ENCODE measurements at regions not wholly inside any gene's neighbourhood (a gene's known extent, or its start where the extent isn't known, plus 50 kb on each side); places are given as distances from the start of the nearest gene placed in this dataset.
"Not testable (repeated sequence)": the region's sequence is repeated elsewhere in the genome, so short reads cannot be mapped to it uniquely, and the experiment has no call there.

DNA sequence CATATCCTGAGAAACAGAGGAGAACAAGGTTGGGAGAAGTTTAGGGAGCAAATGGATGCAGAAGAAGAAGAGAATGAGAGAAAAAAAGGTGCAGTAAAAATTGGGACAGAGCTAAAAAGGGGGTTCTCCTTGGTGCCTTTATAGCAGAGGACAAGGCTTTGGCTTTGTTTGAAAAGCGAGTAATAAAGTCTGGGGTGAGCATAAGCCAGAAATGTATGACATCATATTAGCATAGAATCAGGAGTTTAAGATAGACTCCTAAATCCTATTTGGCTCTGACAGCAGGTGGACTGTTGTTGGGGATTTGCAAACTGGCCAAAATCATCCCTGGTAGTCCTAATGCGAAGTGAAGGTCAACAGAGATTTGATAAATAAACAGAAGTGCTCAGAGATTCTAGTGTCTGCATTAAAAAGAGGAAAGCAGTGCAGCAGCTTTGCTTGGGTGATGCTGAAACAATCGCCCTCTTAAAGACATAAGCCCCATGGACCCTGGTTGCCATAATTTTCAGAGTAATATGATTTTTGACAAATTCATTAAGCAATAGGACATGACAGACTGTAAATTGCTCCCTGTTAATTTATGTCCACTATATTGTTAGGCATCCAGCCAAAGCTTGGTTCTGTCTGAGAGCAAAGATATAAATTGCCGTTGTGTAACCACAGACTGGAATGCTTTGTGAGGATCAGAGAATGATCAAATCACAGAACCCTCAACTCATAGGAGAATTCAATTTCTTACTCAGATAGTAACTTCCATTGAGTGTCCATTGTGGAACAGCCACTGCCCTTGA, 385.0 kb upstream of the NFIA start:
- Histone ChIP-seq H3K36me3 (ENCODE audit: control insufficient read depth in 1 of 2, insufficient read depth in 2 of 2, low read length in 1 of 2) (no peaks in the 10 kb centered on the region), H3K4me3 (ENCODE audit: low read length in 2 of 2) (no peak overlapping the region), H3K27ac (ENCODE audit: low read depth in 1 of 2, low read length in 2 of 2) (no peak overlapping the region), H3K4me1 (ENCODE audit: control insufficient read depth in 1 of 2, insufficient read depth in 2 of 2, low read length in 2 of 2) (no peaks in the 10 kb centered on the region), H3K27me3 (ENCODE audit: control insufficient read depth in 1 of 2, insufficient read depth in 2 of 2, low read length in 1 of 2) (no peaks in the 10 kb centered on the region), H3K9me3 (ENCODE audit: control insufficient read depth, low read length) (no peaks in the 10 kb centered on the region)
- ATAC-seq (ENCODE audit: low FRiP score) = no peak
- WGBS, 2 donors = 45 to 48% methylated on average over 4 of the region's 4 CpGs
- no peak for DNase-seq
- intact Hi-C loops (cut with DNase I) = no loop called here

DNA sequence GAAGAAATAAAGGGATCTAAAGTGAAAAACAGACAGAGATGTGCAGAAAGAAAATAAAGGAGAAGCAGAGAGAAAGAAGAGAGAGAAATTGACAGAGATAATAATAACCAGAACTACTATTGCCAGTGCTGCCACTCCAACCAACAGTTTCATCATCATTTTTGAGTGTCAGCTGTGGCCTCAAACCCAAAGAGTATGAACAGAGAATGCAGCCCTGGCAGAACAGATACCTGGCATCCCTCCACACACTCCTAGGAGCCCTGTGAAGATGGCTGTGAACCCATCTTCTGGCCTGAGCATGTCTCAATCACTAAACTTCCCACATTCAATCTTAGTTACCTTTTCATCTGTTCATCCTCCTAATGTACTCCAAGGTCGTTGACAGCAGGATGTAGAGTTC, 385.8 kb upstream of the NFIA start:
- Histone ChIP-seq H3K36me3 (ENCODE audit: control insufficient read depth in 1 of 2, insufficient read depth in 2 of 2, low read length in 1 of 2) (no peaks in the 10 kb centered on the region), H3K4me1 (ENCODE audit: control insufficient read depth in 1 of 2, insufficient read depth in 2 of 2, low read length in 2 of 2) (no peaks in the 10 kb centered on the region), H3K27ac (ENCODE audit: low read depth in 1 of 2, low read length in 2 of 2) (no peak overlapping the region), H3K27me3 (ENCODE audit: control insufficient read depth in 1 of 2, insufficient read depth in 2 of 2, low read length in 1 of 2) (no peaks in the 10 kb centered on the region), H3K9me3 (ENCODE audit: control insufficient read depth, low read length) (no peaks in the 10 kb centered on the region), H3K4me3 (ENCODE audit: low read length in 2 of 2) (no peak overlapping the region)
- no peak for DNase-seq
- 92% methylated on average over 1 of the region's 1 CpG for WGBS, 2 donors
- no peak for ATAC-seq (ENCODE audit: low FRiP score)
- intact Hi-C loops (cut with DNase I) = no loop called here

DNA sequence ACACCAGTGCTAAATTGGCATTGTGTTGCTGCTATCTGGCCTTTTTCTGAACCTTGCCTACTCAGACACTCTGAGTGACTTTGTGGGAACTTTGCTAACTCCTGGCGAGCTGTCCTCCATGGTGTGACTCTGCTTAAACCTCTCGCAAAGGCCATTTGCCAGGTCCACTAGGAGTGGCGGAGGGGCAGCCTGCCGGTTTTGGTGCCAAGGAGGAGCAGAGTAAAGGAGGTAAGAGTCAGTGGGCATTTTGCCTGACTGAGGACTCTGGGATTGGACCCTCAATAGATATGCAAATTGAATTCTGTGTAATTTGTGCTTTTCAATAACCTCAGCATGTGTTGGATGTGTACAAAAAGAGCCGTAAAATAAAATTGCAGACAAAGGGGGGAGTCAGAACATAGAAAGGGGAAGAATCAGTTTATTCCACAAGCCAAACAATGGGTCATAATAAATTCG, 386.6 kb upstream of the NFIA start:
- DNase-seq (no peak), ATAC-seq (ENCODE audit: low FRiP score) (no peak)
- no peaks in the 10 kb centered on the region for H3K9me3 ChIP-seq (ENCODE audit: control insufficient read depth, low read length)
- no peak overlapping the region for H3K4me3 ChIP-seq (ENCODE audit: low read length in 2 of 2)
- no peaks in the 10 kb centered on the region for H3K36me3 ChIP-seq (ENCODE audit: control insufficient read depth in 1 of 2, insufficient read depth in 2 of 2, low read length in 1 of 2)
- intact Hi-C loops (cut with DNase I) = no loop called here
- no peaks in the 10 kb centered on the region for H3K27me3 ChIP-seq (ENCODE audit: control insufficient read depth in 1 of 2, insufficient read depth in 2 of 2, low read length in 1 of 2)
- no peaks in the 10 kb centered on the region for H3K4me1 ChIP-seq (ENCODE audit: control insufficient read depth in 1 of 2, insufficient read depth in 2 of 2, low read length in 2 of 2)
- 93 to 96% methylated on average over 6 of the region's 6 CpGs for WGBS, 2 donors
- H3K27ac ChIP-seq (ENCODE audit: low read depth in 1 of 2, low read length in 2 of 2) = no peak overlapping the region

DNA sequence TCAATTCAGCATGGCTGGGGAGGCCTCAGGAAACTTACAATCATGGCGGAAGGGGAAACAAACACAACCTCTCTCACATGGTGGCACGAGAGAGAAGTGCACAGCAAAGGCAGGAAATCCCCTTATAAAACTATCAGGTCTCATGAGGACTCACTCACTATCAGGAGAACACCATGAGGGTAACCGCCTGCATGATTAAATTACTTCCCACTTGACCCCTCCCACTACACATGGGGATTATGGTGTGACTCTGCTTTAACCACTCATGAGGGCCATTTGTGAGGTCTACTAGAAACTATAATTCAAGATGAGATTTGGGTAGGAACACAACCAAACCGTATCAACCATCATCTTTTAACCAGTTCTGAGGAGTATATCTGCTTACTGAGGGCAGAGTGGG, 387.4 kb upstream of the NFIA start:
- no peaks in the 10 kb centered on the region for H3K9me3 ChIP-seq (ENCODE audit: control insufficient read depth, low read length)
- no peaks in the 10 kb centered on the region for H3K27me3 ChIP-seq (ENCODE audit: control insufficient read depth in 1 of 2, insufficient read depth in 2 of 2, low read length in 1 of 2)
- intact Hi-C loops (cut with DNase I) = no loop called here
- no peaks in the 10 kb centered on the region for H3K36me3 ChIP-seq (ENCODE audit: control insufficient read depth in 1 of 2, insufficient read depth in 2 of 2, low read length in 1 of 2)
- no peaks in the 10 kb centered on the region for H3K4me1 ChIP-seq (ENCODE audit: control insufficient read depth in 1 of 2, insufficient read depth in 2 of 2, low read length in 2 of 2)
- WGBS, 2 donors = 96 to 97% methylated on average over 4 of the region's 4 CpGs
- no peak for ATAC-seq (ENCODE audit: low FRiP score)
- H3K4me3 ChIP-seq (ENCODE audit: low read length in 2 of 2) = no peak overlapping the region
- DNase-seq = no peak
- no peak overlapping the region for H3K27ac ChIP-seq (ENCODE audit: low read depth in 1 of 2, low read length in 2 of 2)

DNA sequence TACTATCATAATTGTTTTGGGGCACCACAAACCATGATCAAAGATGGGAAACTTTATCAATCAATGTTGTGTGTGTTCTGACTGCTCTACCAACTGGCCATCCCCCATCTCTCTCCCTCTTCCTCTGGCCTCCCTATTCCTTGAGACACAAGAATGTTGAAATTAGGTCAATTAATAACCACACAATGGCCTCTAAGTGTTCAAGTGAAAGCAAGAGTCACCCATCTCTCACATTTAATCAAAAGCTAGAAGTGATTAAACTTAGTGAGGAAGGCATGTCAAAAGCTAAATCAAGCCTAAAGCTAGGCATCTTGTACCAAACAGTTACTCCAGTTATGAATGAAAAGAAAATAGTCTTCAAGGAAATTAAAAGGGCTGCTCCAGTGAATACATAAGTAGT, 390.3 kb upstream of the NFIA start:
- intact Hi-C loops (cut with DNase I) = no loop called here

GRCh38 chr1:60688221-60688620, 394.1 kb upstream of the NFIA start:
- H3K4me1 ChIP-seq (ENCODE audit: control insufficient read depth in 1 of 2, insufficient read depth in 2 of 2, low read length in 2 of 2); ATAC-seq (ENCODE audit: low FRiP score); intact Hi-C loops (cut with DNase I); DNase-seq; H3K27me3 ChIP-seq (ENCODE audit: control insufficient read depth in 1 of 2, insufficient read depth in 2 of 2, low read length in 1 of 2); H3K4me3 ChIP-seq (ENCODE audit: low read length in 2 of 2); H3K36me3 ChIP-seq (ENCODE audit: control insufficient read depth in 1 of 2, insufficient read depth in 2 of 2, low read length in 1 of 2); H3K27ac ChIP-seq (ENCODE audit: low read depth in 1 of 2, low read length in 2 of 2); H3K9me3 ChIP-seq (ENCODE audit: control insufficient read depth, low read length): not testable (repeated sequence)
- WGBS, 2 donors = 88 to 91% methylated on average over 2 of the region's 2 CpGs

More for the DNA sequence above, 390.3 kb upstream of the NFIA start:
- Histone ChIP-seq H3K27me3 (ENCODE audit: control insufficient read depth in 1 of 2, insufficient read depth in 2 of 2, low read length in 1 of 2) (no peaks in the 10 kb centered on the region), H3K27ac (ENCODE audit: low read depth in 1 of 2, low read length in 2 of 2) (no peak overlapping the region), H3K4me1 (ENCODE audit: control insufficient read depth in 1 of 2, insufficient read depth in 2 of 2, low read length in 2 of 2) (no peaks in the 10 kb centered on the region), H3K9me3 (ENCODE audit: control insufficient read depth, low read length) (no peaks in the 10 kb centered on the region), H3K36me3 (ENCODE audit: control insufficient read depth in 1 of 2, insufficient read depth in 2 of 2, low read length in 1 of 2) (no peaks in the 10 kb centered on the region), H3K4me3 (ENCODE audit: low read length in 2 of 2) (no peak overlapping the region)
- ATAC-seq (ENCODE audit: low FRiP score) (no peak), DNase-seq (no peak)

DNA sequence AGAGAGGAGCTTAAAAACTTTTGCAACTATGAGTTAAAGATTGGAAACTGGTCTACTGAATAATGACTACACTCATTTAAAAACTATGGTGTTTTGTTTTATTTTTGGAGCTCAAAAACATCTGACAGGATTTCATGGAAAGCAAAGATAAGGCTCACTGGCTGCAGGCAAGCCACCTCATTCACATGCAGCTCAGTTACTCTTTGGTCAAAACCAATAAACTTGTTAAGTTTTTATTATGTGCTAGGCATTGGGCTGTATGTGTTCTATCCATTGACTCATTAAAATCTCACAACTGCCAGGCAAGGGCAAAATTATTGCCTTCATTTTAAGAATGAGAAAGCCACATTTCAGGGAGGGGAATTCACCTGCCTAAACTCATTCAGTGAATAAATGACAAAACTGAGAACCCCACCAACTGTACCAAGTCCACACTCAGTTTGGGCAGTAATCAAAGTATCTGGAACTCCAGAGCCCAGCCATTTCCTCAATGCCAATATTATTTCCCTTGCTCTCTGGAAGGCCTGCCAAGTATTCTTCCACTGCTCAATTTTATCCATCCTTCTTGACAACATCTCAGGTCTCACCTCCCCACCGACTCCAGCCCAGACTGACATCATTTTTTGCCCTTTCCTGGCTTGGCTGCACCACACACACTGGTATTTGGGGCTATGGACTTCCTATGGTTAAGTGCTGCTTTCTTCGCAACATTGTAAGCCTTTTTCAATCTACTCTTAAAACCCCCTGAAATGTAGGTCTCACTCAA, 401.1 kb upstream of the NFIA start:
- Histone ChIP-seq H3K27me3 (ENCODE audit: control insufficient read depth in 1 of 2, insufficient read depth in 2 of 2, low read length in 1 of 2) (no peaks in the 10 kb centered on the region), H3K27ac (ENCODE audit: low read depth in 1 of 2, low read length in 2 of 2) (no peak overlapping the region), H3K9me3 (ENCODE audit: control insufficient read depth, low read length) (no peaks in the 10 kb centered on the region), H3K4me1 (ENCODE audit: control insufficient read depth in 1 of 2, insufficient read depth in 2 of 2, low read length in 2 of 2) (no peaks in the 10 kb centered on the region), H3K4me3 (ENCODE audit: low read length in 2 of 2) (no peak overlapping the region), H3K36me3 (ENCODE audit: control insufficient read depth in 1 of 2, insufficient read depth in 2 of 2, low read length in 1 of 2) (no peaks in the 10 kb centered on the region)
- intact Hi-C loops (cut with DNase I) = no loop called here
- ATAC-seq (ENCODE audit: low FRiP score) (no peak), DNase-seq (no peak)
- WGBS, 2 donors = 80 to 85% methylated on average over 2 of the region's 2 CpGs

DNA sequence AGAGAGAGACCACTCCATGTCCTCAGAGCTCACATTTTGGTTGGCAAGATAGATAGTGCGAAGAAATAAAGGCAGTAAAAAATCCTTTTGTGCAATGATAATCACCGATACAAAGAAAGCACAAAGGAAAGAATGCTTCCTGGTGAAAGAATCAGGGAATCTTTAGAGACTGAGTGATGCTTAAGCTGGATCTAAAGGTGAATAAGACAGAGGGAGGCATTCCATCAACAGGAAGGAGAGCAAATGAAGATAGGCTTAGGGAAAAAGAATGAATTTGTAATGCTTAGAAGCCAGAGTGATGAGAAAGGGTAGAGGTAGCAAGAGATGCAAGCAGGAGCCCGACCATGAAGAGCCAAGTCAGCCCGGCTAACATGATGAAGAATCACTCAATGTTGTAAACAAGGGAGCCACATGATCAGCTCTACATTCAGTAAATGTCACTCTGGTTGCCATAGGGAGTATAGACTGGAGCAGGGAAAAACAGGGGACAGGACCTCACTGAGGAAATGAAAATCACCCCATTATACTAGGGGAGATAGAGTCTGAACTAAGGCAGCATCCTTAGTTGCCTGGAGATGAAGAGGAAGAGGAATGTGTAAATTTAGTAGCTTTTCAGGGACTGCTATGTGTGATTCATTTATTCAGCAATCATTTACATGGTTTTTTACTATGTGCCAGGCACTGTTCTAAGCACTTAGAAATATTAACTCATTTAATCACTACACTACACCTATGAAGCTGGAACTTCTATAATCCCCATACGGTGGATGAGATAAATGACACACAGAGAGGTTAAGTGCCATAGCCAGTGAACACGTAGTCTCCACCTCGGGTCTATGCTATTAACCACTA, 402.6 kb upstream of the NFIA start:
- no peak for ATAC-seq (ENCODE audit: low FRiP score)
- H3K4me3 ChIP-seq (ENCODE audit: low read length in 2 of 2) = no peak overlapping the region
- H3K27me3 ChIP-seq (ENCODE audit: control insufficient read depth in 1 of 2, insufficient read depth in 2 of 2, low read length in 1 of 2) = no peaks in the 10 kb centered on the region
- H3K27ac ChIP-seq (ENCODE audit: low read depth in 1 of 2, low read length in 2 of 2) = no peak overlapping the region
- WGBS, 2 donors = 83 to 88% methylated on average over 7 of the region's 7 CpGs
- no peaks in the 10 kb centered on the region for H3K4me1 ChIP-seq (ENCODE audit: control insufficient read depth in 1 of 2, insufficient read depth in 2 of 2, low read length in 2 of 2)
- DNase-seq = no peak
- intact Hi-C loops (cut with DNase I) = no loop called here
- H3K36me3 ChIP-seq (ENCODE audit: control insufficient read depth in 1 of 2, insufficient read depth in 2 of 2, low read length in 1 of 2) = no peaks in the 10 kb centered on the region
- no peaks in the 10 kb centered on the region for H3K9me3 ChIP-seq (ENCODE audit: control insufficient read depth, low read length)
